GM19455 (cell line): ENCODE measurements at regions not wholly inside any gene's neighbourhood (a gene's known extent, or its start where the extent isn't known, plus 50 kb on each side); places are given as distances from the start of the nearest gene placed in this dataset.

Experiments used
- ATAC-seq: cut with Tn5 transposase; IDR thresholded peaks from one replicate; pipeline ENCODE4 v1.9.1; 2021; ENCODE audit not compliant: unreplicated experiment

GRCh38 chr7:106806556-106806955 is 58.5 kb upstream of the PIK3CG start:
- ATAC-seq = no peak

GRCh38 chr7:106807474-106807873 is 57.6 kb upstream of the PIK3CG start:
- ATAC-seq = no peak

DNA sequence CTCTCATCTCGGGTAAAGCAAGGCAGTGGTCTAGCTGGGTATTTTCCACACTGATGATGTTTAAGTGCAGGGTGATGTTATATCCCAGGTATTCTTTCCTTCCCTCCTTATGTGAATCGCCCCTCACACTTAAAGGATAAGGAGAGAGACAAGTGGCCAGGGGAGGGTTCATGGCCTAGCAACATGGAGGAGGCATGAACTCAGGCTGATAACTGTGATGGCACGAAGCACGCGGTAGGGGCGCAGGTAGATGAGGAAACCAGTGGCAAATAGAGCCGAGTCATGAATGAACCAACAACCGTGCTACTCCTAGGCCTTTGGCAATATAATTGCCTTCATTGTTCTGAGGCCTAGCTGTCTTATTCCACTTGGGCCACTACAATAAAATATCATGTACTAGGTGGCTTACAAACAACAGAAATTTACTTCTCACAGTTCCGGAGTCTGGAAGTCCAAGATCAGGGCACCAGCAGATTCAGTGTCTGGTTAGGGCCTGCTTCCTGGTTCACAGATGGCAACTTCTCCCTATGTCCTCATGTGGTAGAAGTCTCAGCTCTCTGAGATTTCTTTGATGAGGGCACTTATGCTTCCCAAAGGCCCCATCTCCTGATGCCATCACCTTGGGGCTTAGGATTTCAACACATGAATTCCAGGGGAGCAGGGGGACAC is 56.0 kb upstream of the PIK3CG start:
- no peak for ATAC-seq

GRCh38 chr7:106811472-106811871 is 53.6 kb upstream of the PIK3CG start:
- ATAC-seq = no peak

GRCh38 chr7:106812027-106812643 is 52.9 kb upstream of the PIK3CG start:
- ATAC-seq = no peak

GRCh38 chr7:106813705-106814305 is 51.3 kb upstream of the PIK3CG start:
- ATAC-seq = no peak

DNA sequence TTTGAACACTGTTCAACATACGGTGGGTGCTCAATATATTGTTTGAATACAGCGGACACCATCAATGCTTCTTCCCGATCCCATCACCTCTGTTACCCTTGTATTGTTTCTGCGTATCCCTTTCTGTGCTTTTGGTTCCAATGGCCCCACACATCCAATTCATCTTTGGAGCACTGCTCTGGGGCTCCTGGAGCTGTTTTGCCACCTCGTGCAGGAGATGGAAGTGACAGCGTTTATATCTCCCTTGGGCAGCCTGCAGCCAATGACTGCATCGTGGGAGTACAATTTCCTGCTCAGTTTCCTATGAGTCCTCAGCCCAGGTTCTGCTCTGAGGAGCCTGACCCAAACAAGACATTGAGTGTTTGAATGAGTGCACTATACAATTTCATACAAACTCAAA is 50.2 kb upstream of the PIK3CG start:
- ATAC-seq = no peak
